PC-9 (cell line): ENCODE measurements at regions not wholly inside any gene's neighbourhood (a gene's known extent, or its start where the extent isn't known, plus 50 kb on each side); places are given as distances from the start of the nearest gene placed in this dataset.

Experiments
- BruUV-seq: library from RNA; stranded (reverse); fragments of 400-500 nt; replicated peaks from 2 replicates; lab custom pipeline; 2021; lab: Mats Ljungman, UMichigan
- CTCF ChIA-PET: fragments of 300-600 bp; sonication (Branson Sonifier 250); formaldehyde crosslinking; loops from one replicate; lab custom pipeline; 2022; ENCODE audit warnings: antibody characterized with exemption; lab: Charles Lee
- POLR2A ChIA-PET: fragments of 300-600 bp; sonication (Branson Sonifier 250); formaldehyde crosslinking; loops from one replicate; lab custom pipeline; 2022; ENCODE audit warnings: antibody characterized with exemption; ENCODE audit not compliant: unreplicated experiment; lab: Charles Lee
- DNase-seq, 2 experiments: peaks; one replicate each; pipeline versions ENCODE4 v3.0.0 to v3.0.0-alpha.2; 2015 to 2022; ENCODE audit warnings: mixed read lengths in 1 of 2
- H2AFZ ChIP-seq: fragments of 200-600 bp; sonication (generic); 2 replicates; pipeline ENCODE4 v1.8.1; 2017; ENCODE audit warnings: antibody characterized with exemption
- H3F3A ChIP-seq: fragments of 200-600 bp; sonication (generic); 2 replicates; pipeline ENCODE4 v1.8.1; 2017; ENCODE audit warnings: antibody characterized with exemption, mild to moderate bottlenecking, low read depth; ENCODE audit not compliant: insufficient read depth
- H3K27ac ChIP-seq: fragments of 200-600 bp; sonication (generic); 2 replicates; pipeline ENCODE4 v1.6.1; 2016; ENCODE audit warnings: mixed run types
- H3K27me3 ChIP-seq: fragments of 200-600 bp; sonication (generic); 2 replicates; pipeline ENCODE4 v1.6.1; 2016; ENCODE audit warnings: low read depth, mixed run types; ENCODE audit not compliant: insufficient read depth
- H3K36me3 ChIP-seq: fragments of 200-600 bp; sonication (generic); 2 replicates; pipeline ENCODE4 v1.6.1; 2016; ENCODE audit warnings: low read depth, mixed run types
- H3K4me1 ChIP-seq: fragments of 200-600 bp; sonication (generic); replicated peaks from 2 replicates; pipeline ENCODE4 v1.6.1; 2016; ENCODE audit warnings: mixed run types; ENCODE audit not compliant: insufficient read depth
- H3K4me2 ChIP-seq: fragments of 200-600 bp; sonication (generic); 2 replicates; pipeline ENCODE4 v1.6.1; 2017; ENCODE audit warnings: mixed run types
- H3K4me3 ChIP-seq: fragments of 200-600 bp; sonication (generic); 2 replicates; pipeline ENCODE4 v1.6.1; 2016; ENCODE audit warnings: mixed run types
- H3K79me2 ChIP-seq: fragments of 200-600 bp; sonication (generic); 2 replicates; pipeline ENCODE4 v1.6.1; 2017; ENCODE audit warnings: low read depth, mixed run types
- H3K9me2 ChIP-seq: fragments of 200-600 bp; sonication (generic); 2 replicates; pipeline ENCODE4 v1.8.1; 2017; ENCODE audit warnings: mild to moderate bottlenecking; ENCODE audit not compliant: insufficient read depth
- H3K9me3 ChIP-seq: fragments of 200-600 bp; sonication (generic); 2 replicates; pipeline ENCODE4 v1.8.1; 2016; ENCODE audit warnings: low read depth; ENCODE audit not compliant: insufficient read depth
- H4K20me1 ChIP-seq: fragments of 200-600 bp; sonication (generic); 2 replicates; pipeline ENCODE4 v1.8.1; 2017; ENCODE audit not compliant: insufficient read depth
- EZH2 ChIP-seq: fragments of 200-600 bp; sonication (generic); IDR thresholded peaks from 2 replicates; pipeline ENCODE4 v1.8.0; 2017; ENCODE audit warnings: antibody characterized with exemption, low read depth
- intact Hi-C: fragments of 100-400 bp; cut with micrococcal nuclease; formaldehyde crosslinking; loops from one replicate; pipeline ENCODE4 v1.10.0; 2022; ENCODE audit not compliant: unreplicated experiment
- TF ChIP-seq, protein P1 (sequence below): fragments of 200-600 bp; sonication (generic); conservative IDR thresholded peaks from 2 replicates; pipeline ENCODE4 v1.6.1; 2017; ENCODE audit warnings: mixed run types, antibody characterized with exemption, mild to moderate bottlenecking, moderate library complexity

DNA sequence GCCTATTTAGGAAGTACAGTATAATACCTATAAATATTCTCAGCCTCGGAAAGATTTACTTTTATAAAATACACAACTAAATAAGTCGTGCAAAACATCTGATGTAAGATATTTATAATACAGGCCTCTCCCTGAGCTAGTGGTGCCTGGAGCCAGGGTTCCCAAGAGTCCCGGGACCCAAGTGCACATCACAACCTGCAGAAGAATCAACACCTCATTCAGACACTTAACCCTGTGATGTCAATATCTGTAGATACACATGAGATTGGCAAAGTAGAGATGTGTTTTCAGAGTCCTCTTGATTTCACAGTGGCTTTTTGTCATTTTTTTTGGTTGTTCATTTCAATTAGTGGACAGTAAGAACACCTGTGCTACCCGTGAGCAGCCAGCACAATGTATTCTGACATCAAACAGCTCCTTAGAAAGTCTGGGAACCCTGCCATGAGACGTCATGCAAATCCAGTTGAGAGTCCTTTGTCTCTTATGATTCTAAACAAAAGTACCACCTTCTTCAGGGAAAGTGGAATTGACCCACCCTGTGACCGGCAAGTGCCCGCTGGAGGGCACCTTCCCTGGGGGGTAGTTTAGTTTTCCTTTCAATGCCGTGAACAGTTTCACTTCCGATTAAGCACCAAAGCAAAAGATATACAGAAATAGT is 101.6 kb downstream of the DACT2 start:
- no peaks in the 10 kb centered on the region for H3K9me2 ChIP-seq
- no peaks in the 10 kb centered on the region for H3K36me3 ChIP-seq
- H3K9me3 ChIP-seq: no peaks in the 10 kb centered on the region
- CTCF ChIA-PET: no interaction called here
- TF ChIP-seq EZH2: no peak
- TF ChIP-seq, protein P1, sequence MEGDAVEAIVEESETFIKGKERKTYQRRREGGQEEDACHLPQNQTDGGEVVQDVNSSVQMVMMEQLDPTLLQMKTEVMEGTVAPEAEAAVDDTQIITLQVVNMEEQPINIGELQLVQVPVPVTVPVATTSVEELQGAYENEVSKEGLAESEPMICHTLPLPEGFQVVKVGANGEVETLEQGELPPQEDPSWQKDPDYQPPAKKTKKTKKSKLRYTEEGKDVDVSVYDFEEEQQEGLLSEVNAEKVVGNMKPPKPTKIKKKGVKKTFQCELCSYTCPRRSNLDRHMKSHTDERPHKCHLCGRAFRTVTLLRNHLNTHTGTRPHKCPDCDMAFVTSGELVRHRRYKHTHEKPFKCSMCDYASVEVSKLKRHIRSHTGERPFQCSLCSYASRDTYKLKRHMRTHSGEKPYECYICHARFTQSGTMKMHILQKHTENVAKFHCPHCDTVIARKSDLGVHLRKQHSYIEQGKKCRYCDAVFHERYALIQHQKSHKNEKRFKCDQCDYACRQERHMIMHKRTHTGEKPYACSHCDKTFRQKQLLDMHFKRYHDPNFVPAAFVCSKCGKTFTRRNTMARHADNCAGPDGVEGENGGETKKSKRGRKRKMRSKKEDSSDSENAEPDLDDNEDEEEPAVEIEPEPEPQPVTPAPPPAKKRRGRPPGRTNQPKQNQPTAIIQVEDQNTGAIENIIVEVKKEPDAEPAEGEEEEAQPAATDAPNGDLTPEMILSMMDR: no peak
- no peaks in the 10 kb centered on the region for H4K20me1 ChIP-seq
- intact Hi-C loops: no loop called here
- no peak for DNase-seq
- H3K4me3 ChIP-seq: no peak overlapping the region
- no peak overlapping the region for H3K4me2 ChIP-seq
- peaks cover 98% of the 10 kb centered on the region for H3K27me3 ChIP-seq
- no peaks in the 10 kb centered on the region for H3K4me1 ChIP-seq
- no peak overlapping the region for H2AFZ ChIP-seq
- H3K79me2 ChIP-seq: no peaks in the 10 kb centered on the region
- no peak overlapping the region for H3K27ac ChIP-seq
- H3F3A ChIP-seq: no peaks in the 10 kb centered on the region
- BruUV-seq: no TSS peak
- POLR2A ChIA-PET: no interaction called here

DNA sequence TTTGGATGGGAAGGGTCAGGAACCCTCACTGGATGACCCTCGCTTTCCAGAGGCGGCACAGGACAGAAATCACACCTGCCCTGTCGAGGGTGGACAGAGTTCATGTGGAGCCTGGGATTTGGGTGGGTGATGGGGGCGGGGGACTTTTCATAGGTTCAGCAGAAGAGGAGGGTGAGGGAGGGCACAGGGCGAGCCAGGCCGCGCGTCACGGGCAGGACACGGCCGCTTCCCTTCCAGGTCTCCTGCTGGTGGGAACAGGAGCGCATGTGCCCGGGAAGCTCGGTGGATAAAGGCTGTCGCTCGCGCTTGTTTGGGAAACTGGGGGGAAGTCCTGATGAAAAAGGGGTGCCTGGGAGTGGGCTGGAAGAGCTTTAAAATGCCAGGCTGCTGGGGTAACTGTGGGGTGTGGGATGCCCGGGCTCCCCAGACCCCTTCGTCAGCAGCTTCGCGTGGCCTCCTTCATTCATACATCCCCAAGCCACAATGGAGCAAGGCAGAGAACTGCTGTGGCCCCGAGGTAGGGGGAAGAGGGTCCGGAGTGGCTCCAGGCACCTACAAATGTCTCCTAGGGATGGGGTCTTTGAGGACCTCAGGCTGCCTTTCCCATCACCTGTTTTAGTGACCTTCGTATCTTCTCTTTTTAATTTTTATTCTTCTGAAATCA is 102.2 kb downstream of the DACT2 start:
- Histone ChIP-seq H2AFZ (no peak overlapping the region), H3K27me3 (peaks cover 95% of the 10 kb centered on the region), H3K4me1 (no peaks in the 10 kb centered on the region), H3K79me2 (no peaks in the 10 kb centered on the region), H3K4me3 (no peak overlapping the region), H3K9me3 (no peaks in the 10 kb centered on the region), H3K36me3 (no peaks in the 10 kb centered on the region), H4K20me1 (no peaks in the 10 kb centered on the region), H3F3A (no peaks in the 10 kb centered on the region), H3K4me2 (no peak overlapping the region), H3K9me2 (no peaks in the 10 kb centered on the region), H3K27ac (no peak overlapping the region)
- ChIA-PET CTCF (no interaction called here), POLR2A (no interaction called here)
- BruUV-seq: no TSS peak
- no peak for DNase-seq
- TF ChIP-seq, protein P1: no peak
- no peak for TF ChIP-seq EZH2
- intact Hi-C loops: no loop called here

DNA sequence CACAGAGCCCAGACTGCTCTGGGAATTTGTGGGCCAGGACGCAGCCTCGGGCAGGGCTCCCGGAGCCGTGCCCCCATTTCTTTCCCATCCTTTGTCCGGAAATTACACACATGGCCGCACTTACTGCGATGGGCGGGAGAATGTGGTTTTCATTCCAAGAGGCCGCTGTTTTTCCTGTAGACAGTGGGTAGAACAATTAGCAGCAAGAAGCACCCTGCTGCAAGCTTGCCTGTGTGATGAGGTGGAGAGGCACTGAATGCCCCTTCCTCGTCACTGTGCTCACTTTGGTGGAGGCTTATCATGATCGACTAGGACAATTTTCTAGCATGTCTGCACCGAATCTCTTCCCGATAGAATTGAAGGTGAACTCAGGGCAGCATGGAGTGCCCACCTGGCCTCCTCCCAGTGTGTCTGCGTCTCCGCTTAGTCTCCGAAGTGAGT is 102.8 kb downstream of the DACT2 start:
- Histone ChIP-seq H3F3A (no peaks in the 10 kb centered on the region), H3K4me1 (no peaks in the 10 kb centered on the region), H2AFZ (no peak overlapping the region), H3K4me2 (no peak overlapping the region), H3K27me3 (peaks cover 94% of the 10 kb centered on the region), H3K4me3 (no peak overlapping the region), H3K9me2 (no peaks in the 10 kb centered on the region), H3K79me2 (no peaks in the 10 kb centered on the region), H4K20me1 (no peaks in the 10 kb centered on the region), H3K27ac (no peak overlapping the region), H3K9me3 (no peaks in the 10 kb centered on the region), H3K36me3 (no peaks in the 10 kb centered on the region)
- DNase-seq: no peak
- CTCF ChIA-PET: no interaction called here
- intact Hi-C loops: no loop called here
- TF ChIP-seq, protein P1: no peak
- TF ChIP-seq EZH2: no peak
- no TSS peak for BruUV-seq
- POLR2A ChIA-PET: no interaction called here
